Natural killer cell (primary cell): ENCODE measurements at regions not wholly inside any gene's neighbourhood (a gene's known extent, or its start where the extent isn't known, plus 50 kb on each side); places are given as distances from the start of the nearest gene placed in this dataset.

ENCODE experiments used
- ATAC-seq, 3 donors: fragments of 150-1000 bp in 2 of 3; fragments of 200-7000 bp in 1 of 3; cut with Tn5 transposase; 1 replicate in 1 of 3; 2 replicates in 2 of 3; pipeline ENCODE4 v1.10.0; 2021; ENCODE audit warnings: mild to moderate bottlenecking in 2 of 3, moderate library complexity in 2 of 3
- DNase-seq, 2 donors: peaks; one replicate each; pipeline versions ENCODE4 v3.0.0 to v3.0.0-alpha.2; 2013 to 2021; ENCODE audit warnings: mixed read lengths in 1 of 2
- H3K27ac ChIP-seq: one replicate; pipeline ENCODE4 v1.5.1; 2013; ENCODE audit warnings: mild to moderate bottlenecking, low read length
- H3K27me3 ChIP-seq: one replicate; pipeline ENCODE4 v1.6.1; 2013; ENCODE audit warnings: low read length; ENCODE audit not compliant: control insufficient read depth, insufficient read depth
- H3K36me3 ChIP-seq: one replicate; pipeline ENCODE4 v1.6.1; 2013; ENCODE audit warnings: low read length; ENCODE audit not compliant: control insufficient read depth, insufficient read depth
- H3K4me1 ChIP-seq: one replicate; pipeline ENCODE4 v1.6.1; 2013; ENCODE audit warnings: low read length; ENCODE audit not compliant: control insufficient read depth, insufficient read depth
- H3K4me3 ChIP-seq: one replicate; pipeline ENCODE4 v1.5.1; 2013; ENCODE audit warnings: low read length
- H3K9me3 ChIP-seq: one replicate; pipeline ENCODE4 v1.6.1; 2013; ENCODE audit warnings: low read length; ENCODE audit not compliant: control insufficient read depth, insufficient read depth
- H3K27ac Mint-ChIP-seq, 2 donors: one replicate each; pipeline ENCODE4 v1.8.0; 2022; ENCODE audit warnings: mild to moderate bottlenecking in 2 of 2, mixed read lengths in 2 of 2, moderate library complexity in 1 of 2
- H3K27me3 Mint-ChIP-seq, 2 donors: one replicate each; pipeline ENCODE4 v1.8.0; 2022; ENCODE audit warnings: low read depth in 2 of 2, mixed read lengths in 2 of 2
- H3K36me3 Mint-ChIP-seq: one replicate; pipeline ENCODE4 v1.8.0; 2022; ENCODE audit warnings: mixed read lengths
- H3K4me1 Mint-ChIP-seq, 2 donors: one replicate each; pipeline ENCODE4 v1.8.0; 2022; ENCODE audit warnings: mixed read lengths in 2 of 2
- H3K4me3 Mint-ChIP-seq: one replicate; pipeline ENCODE4 v1.8.0; 2022; ENCODE audit warnings: mild to moderate bottlenecking, moderate library complexity, mixed read lengths
- H3K9me3 Mint-ChIP-seq, 2 donors: one replicate each; pipeline ENCODE4 v1.8.0; 2022; ENCODE audit warnings: mixed read lengths in 2 of 2
- WGBS: methylation state at CpG from one replicate; pipeline ENCODE4 v1.1.7; 2013; ENCODE audit warnings: missing lambda C conversion rate; ENCODE audit not compliant: insufficient coverage; 5-methylcytosine and 5-hydroxymethylcytosine counted together
- intact Hi-C: fragments of 100-400 bp; cut with micrococcal nuclease; formaldehyde crosslinking; loops from one replicate; pipeline ENCODE4 v1.14.2; 2022
- TF ChIP-seq, protein P1 (sequence below): fragments of 200-600 bp; IDR thresholded peaks from one replicate; pipeline ENCODE4 v1.8.0; 2022; ENCODE audit warnings: antibody characterized with exemption

DNA sequence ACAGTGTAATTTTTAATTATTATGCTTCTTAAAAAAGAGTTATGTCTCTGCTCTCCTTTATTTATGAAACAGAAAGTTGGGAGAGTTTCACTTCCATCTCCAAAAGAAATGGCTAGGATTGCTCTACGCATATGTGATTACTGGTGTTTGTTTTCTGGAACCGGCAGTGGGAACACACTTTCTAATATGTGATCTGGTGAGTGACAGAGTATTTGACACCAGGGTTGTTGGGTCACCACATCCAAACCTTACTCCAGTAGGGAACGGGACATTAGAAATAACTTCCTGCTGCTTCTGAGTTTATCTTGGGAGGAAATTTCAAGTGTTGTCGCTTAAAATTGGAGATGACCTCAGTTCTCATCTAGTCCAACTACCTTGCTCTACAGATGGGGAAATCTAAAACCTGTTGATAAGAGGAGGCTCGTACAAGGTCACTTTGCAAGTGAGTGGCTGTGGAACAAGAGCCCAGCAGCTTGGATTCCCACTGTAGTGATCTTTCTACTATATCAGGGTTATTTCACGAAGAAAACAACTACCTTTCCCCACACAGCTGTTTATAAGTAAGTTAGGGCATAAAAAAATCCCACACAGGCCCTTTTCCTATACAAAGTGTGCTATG lies 108.5 kb downstream of the TTC32 start:
- intact Hi-C loops: no loop called here
- Mint-ChIP-seq H3K36me3 (no peaks in the 10 kb centered on the region), H3K4me1 (no peaks in the 10 kb centered on the region), H3K27ac (no peak overlapping the region), H3K27me3 (peaks cover 0 to 4% of the 10 kb centered on the region in 2 donors), H3K4me3 (no peak overlapping the region), H3K9me3 (no peaks in the 10 kb centered on the region)
- Histone ChIP-seq H3K27me3 (no peaks in the 10 kb centered on the region), H3K27ac (no peak overlapping the region), H3K4me3 (no peak overlapping the region), H3K36me3 (no peaks in the 10 kb centered on the region), H3K4me1 (no peaks in the 10 kb centered on the region), H3K9me3 (no peaks in the 10 kb centered on the region)
- TF ChIP-seq, protein P1, sequence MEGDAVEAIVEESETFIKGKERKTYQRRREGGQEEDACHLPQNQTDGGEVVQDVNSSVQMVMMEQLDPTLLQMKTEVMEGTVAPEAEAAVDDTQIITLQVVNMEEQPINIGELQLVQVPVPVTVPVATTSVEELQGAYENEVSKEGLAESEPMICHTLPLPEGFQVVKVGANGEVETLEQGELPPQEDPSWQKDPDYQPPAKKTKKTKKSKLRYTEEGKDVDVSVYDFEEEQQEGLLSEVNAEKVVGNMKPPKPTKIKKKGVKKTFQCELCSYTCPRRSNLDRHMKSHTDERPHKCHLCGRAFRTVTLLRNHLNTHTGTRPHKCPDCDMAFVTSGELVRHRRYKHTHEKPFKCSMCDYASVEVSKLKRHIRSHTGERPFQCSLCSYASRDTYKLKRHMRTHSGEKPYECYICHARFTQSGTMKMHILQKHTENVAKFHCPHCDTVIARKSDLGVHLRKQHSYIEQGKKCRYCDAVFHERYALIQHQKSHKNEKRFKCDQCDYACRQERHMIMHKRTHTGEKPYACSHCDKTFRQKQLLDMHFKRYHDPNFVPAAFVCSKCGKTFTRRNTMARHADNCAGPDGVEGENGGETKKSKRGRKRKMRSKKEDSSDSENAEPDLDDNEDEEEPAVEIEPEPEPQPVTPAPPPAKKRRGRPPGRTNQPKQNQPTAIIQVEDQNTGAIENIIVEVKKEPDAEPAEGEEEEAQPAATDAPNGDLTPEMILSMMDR: no peak
- 80% methylated on average over 1 of the region's 6 CpGs for WGBS
- DNase-seq (no peak), ATAC-seq (no peak)

DNA sequence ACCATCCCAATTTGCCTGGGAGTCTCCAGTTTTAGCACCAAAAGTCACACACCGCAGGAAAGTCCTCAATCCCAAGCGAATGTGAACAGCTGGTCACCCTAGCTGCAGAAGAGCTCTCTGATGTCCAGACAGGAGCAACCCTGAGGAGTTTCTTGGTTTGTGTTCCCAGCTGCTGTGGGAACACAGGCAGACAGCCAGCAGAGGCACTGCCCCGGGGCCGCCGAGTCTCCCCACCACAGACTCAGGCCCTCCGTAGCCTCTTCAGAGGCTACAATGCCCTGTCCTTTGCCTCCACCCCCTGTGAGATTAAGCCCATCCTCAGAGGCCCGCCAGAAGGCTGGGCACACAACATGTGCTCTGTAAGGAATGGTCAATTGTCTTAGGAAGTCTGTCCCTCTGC lies 111.5 kb downstream of the TTC32 start:
- Mint-ChIP-seq H3K4me1 (no peaks in the 10 kb centered on the region), H3K27ac (no peak overlapping the region), H3K36me3 (no peaks in the 10 kb centered on the region), H3K4me3 (no peak overlapping the region), H3K27me3 (no peaks in the 10 kb centered on the region), H3K9me3 (no peaks in the 10 kb centered on the region)
- intact Hi-C loops: no loop called here
- 94% methylated on average over 7 of the region's 7 CpGs for WGBS
- DNase-seq: no peak
- no peaks in the 10 kb centered on the region for H3K27me3 ChIP-seq
- TF ChIP-seq, protein P1: no peak
- no peaks in the 10 kb centered on the region for H3K4me1 ChIP-seq
- H3K27ac ChIP-seq: no peak overlapping the region
- H3K4me3 ChIP-seq: no peak overlapping the region
- H3K9me3 ChIP-seq: no peaks in the 10 kb centered on the region
- H3K36me3 ChIP-seq: no peaks in the 10 kb centered on the region
- ATAC-seq: no peak

DNA sequence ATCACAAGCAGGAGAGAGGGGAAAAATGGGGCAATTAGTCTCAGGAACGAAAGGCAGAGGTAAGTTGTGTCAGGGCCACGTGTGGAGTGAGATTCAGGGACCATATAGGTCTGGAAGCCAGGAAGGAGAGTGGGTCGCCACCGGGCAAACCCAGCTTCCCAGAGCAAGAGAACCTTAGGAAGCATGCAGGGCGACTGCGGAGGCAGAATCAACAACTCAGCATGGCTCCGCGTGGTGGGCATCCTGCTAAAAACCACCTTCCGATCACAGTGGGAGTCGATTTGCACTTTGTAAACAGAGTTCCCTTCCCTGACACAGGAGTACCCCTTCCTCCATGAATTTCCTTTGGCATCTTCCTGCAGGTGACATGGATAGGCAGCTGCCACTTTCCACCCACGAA lies 114.6 kb downstream of the TTC32 start:
- H3K36me3 Mint-ChIP-seq: no peaks in the 10 kb centered on the region
- H3K27me3 Mint-ChIP-seq: peaks cover 0 to 3% of the 10 kb centered on the region in 2 donors
- H3K4me3 ChIP-seq: no peak overlapping the region
- H3K9me3 ChIP-seq: no peaks in the 10 kb centered on the region
- no peaks in the 10 kb centered on the region for H3K4me1 Mint-ChIP-seq
- ATAC-seq (no peak), DNase-seq (no peak)
- 73% methylated on average over 11 of the region's 11 CpGs for WGBS
- H3K4me3 Mint-ChIP-seq: no peak overlapping the region
- intact Hi-C loops: no loop called here
- H3K9me3 Mint-ChIP-seq: peaks cover 0 to 5% of the 10 kb centered on the region in 2 donors
- H3K27ac ChIP-seq: no peak overlapping the region
- H3K27me3 ChIP-seq: no peaks in the 10 kb centered on the region
- TF ChIP-seq, protein P1: no peak
- no peak overlapping the region for H3K27ac Mint-ChIP-seq
- no peaks in the 10 kb centered on the region for H3K36me3 ChIP-seq
- H3K4me1 ChIP-seq: no peaks in the 10 kb centered on the region

DNA sequence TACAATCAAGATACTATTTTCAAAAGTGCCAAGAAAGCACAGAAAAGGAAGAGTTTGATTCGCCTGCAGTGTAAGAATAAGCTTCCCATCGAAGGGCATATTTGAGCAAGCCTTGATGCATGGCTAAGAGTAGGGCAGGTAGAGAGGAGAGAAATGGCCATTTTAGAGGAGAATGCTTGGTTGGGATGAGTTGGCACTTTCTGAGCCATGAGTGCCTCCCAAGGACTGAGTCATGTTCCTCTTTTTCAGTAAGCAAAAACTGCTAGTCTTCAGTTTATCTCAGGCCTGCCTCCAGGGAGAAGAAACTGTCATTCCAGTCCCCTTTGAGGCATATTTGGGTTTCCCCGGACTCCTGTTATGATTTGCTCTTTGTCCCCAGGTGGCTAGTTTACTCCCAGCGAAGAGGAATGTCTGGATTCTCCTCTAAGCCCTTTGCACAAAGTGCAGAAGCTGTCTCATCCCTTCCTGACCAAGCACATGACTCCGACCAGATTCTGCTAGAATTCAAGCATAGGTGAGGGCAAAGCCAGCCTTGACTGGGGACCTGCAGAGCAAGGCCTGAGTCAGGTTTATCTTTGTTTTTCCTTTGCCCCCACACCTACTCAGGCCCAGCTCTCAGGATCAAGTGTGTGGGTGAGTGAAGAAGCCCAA lies 115.2 kb downstream of the TTC32 start:
- WGBS: 47% methylated on average over 5 of the region's 5 CpGs
- no peaks in the 10 kb centered on the region for H3K36me3 ChIP-seq
- Mint-ChIP-seq H3K4me1 (no peaks in the 10 kb centered on the region), H3K9me3 (peaks cover 0 to 5% of the 10 kb centered on the region in 2 donors), H3K4me3 (no peak overlapping the region), H3K36me3 (no peaks in the 10 kb centered on the region), H3K27me3 (peaks cover 0 to 4% of the 10 kb centered on the region in 2 donors), H3K27ac (no peak overlapping the region)
- DNase-seq (no peak), ATAC-seq (no peak)
- no peak overlapping the region for H3K27ac ChIP-seq
- H3K27me3 ChIP-seq: no peaks in the 10 kb centered on the region
- no peaks in the 10 kb centered on the region for H3K9me3 ChIP-seq
- H3K4me3 ChIP-seq: no peak overlapping the region
- TF ChIP-seq, protein P1: no peak
- intact Hi-C loops: no loop called here
- H3K4me1 ChIP-seq: no peaks in the 10 kb centered on the region
